ENCODE measurements at regions not wholly inside any gene's neighbourhood (a gene's known extent, or its start where the extent isn't known, plus 50 kb on each side); places are given as distances from the start of the nearest gene placed in this dataset.

GRCh38 chr4:19783667-19784223 is 468.0 kb upstream of the SLIT2 start:
- no peaks in the 10 kb centered on the region for H3K9me3 ChIP-seq
- no peaks in the 10 kb centered on the region for H3K36me3 ChIP-seq (replicated peaks)
- in situ Hi-C loops (cut with MboI; ENCODE audit: low sequenced_read_pairs): no loop called here
- no peaks in the 10 kb centered on the region for H3K4me1 ChIP-seq
- DNase-seq (ENCODE audit: low spot score in 2 of 2): no peak
- H3K4me3 ChIP-seq: no peak overlapping the region
- no peaks in the 10 kb centered on the region for H3K27me3 ChIP-seq (ENCODE audit: low read depth)

DNA sequence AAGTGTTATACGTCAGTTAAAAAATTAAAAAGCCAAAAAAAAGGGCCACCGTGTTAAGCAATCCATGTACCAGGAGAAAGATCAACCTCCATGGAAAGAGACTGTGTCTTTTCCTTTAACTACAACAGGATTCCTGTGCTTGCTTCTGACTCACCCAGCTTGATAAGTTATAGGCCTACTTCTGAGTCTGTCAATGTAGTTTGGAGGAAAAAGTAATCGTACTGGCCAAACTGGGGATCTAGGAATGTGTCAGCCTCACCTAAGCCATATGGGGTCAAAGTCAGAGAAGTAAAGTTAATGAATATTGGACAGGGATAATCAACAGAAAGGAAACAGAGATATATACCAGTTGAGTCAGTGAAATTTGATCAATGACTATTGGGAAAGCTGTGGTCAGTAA is 470.8 kb upstream of the SLIT2 start:
- Histone ChIP-seq H3K27me3 (ENCODE audit: low read depth) (no peaks in the 10 kb centered on the region), H3K36me3 (replicated peaks) (no peaks in the 10 kb centered on the region), H3K4me3 (no peak overlapping the region), H3K4me1 (no peaks in the 10 kb centered on the region), H3K9me3 (no peaks in the 10 kb centered on the region)
- no peak for DNase-seq (ENCODE audit: low spot score in 2 of 2)
- in situ Hi-C loops (cut with MboI; ENCODE audit: low sequenced_read_pairs): no loop called here

- in situ Hi-C loops (cut with MboI; ENCODE audit: low sequenced_read_pairs): no loop called here
- DNase-seq (ENCODE audit: low spot score in 2 of 2): no peak
- H3K4me1 ChIP-seq: no peaks in the 10 kb centered on the region
- no peaks in the 10 kb centered on the region for H3K36me3 ChIP-seq (replicated peaks)
- H3K4me3 ChIP-seq: no peak overlapping the region
- H3K9me3 ChIP-seq: no peaks in the 10 kb centered on the region
- no peaks in the 10 kb centered on the region for H3K27me3 ChIP-seq (ENCODE audit: low read depth)
These were observed 474.8 kb upstream of the SLIT2 start for GRCh38 chr4:19776929-19777328.

DNA sequence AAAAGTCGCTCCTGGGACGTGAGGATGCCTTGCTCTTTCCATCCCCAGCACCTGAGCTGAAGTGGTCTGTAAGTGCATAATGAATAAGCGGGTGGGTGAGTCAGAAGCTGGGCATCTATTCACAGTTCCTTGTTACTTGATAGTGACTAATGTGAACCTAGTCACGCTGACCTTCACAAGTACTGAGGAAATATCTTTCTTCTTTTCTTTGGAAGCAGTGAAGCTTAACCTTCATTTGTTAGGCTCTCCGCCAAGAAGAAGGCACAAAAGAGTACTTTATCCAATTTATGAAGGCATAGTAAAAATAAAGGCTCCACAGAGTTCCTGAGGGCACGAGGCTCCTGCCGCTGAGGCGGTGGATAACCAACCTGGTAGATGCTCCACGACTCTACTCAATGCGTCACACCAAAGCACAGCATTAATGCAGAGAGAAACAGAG is 475.7 kb upstream of the SLIT2 start:
- H3K36me3 ChIP-seq (replicated peaks): no peaks in the 10 kb centered on the region
- H3K9me3 ChIP-seq: no peaks in the 10 kb centered on the region
- no peak overlapping the region for H3K4me3 ChIP-seq
- no peaks in the 10 kb centered on the region for H3K4me1 ChIP-seq
- in situ Hi-C loops (cut with MboI; ENCODE audit: low sequenced_read_pairs): no loop called here
- no peaks in the 10 kb centered on the region for H3K27me3 ChIP-seq (ENCODE audit: low read depth)
- no peak for DNase-seq (ENCODE audit: low spot score in 2 of 2)

DNA sequence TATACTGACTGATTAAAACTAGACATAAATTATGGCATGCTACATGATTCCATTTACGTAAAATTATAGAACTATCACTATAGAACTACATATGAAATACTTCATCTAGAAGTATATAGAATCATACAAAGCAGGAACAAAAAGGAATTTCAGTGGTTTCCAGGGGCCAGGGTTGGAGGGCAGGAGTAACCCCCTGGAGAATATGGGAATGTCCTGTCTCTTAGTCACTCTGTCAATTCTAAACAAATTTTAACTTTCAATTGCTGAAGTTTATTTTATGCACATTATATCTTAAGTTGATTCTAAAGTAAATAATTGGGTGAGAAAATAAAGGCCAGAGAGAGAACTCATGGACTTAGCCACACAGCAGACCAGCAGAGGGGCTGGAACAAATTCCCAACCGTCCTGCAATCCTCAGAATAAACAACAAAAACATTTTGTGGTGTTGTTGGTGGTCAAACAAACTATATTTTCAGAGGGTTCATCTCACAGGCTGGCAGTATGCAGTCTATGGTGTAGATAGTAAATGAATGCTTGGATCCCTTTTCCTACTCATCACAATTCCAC is 476.9 kb upstream of the SLIT2 start:
- H3K27me3 ChIP-seq (ENCODE audit: low read depth): no peaks in the 10 kb centered on the region

DNA sequence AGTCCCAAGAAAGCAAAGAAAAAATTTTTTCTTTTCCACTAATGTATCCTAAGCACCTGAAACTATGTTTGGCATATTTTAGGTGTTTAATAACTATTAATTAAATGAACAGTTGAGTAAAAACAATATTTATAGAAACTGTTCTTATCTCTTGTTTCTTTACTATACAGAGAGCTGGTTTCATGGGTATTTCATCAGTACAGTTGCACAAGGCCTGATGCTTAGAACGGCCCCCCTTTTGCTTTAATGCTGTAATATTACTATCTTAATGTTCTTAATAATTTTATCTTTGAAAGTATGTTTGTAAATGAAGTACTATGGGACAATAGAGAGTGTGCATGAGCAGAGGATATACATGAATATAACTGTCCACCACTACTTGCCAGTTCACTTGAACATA is 479.1 kb upstream of the SLIT2 start:
- DNase-seq (ENCODE audit: low spot score in 2 of 2): no peak
- Histone ChIP-seq H3K9me3 (no peaks in the 10 kb centered on the region), H3K27me3 (ENCODE audit: low read depth) (no peaks in the 10 kb centered on the region), H3K4me1 (no peaks in the 10 kb centered on the region), H3K4me3 (no peak overlapping the region), H3K36me3 (replicated peaks) (no peaks in the 10 kb centered on the region)
- in situ Hi-C loops (cut with MboI; ENCODE audit: low sequenced_read_pairs): no loop called here

More for the DNA sequence above, 476.9 kb upstream of the SLIT2 start:
- in situ Hi-C loops (cut with MboI; ENCODE audit: low sequenced_read_pairs): no loop called here
- H3K4me1 ChIP-seq: no peaks in the 10 kb centered on the region
- H3K9me3 ChIP-seq: no peaks in the 10 kb centered on the region
- DNase-seq (ENCODE audit: low spot score in 2 of 2): no peak
- H3K36me3 ChIP-seq (replicated peaks): no peaks in the 10 kb centered on the region
- no peak overlapping the region for H3K4me3 ChIP-seq

GRCh38 chr4:19756661-19757060 is 495.0 kb upstream of the SLIT2 start:
- no peak for DNase-seq (ENCODE audit: low spot score in 2 of 2)
- Histone ChIP-seq H3K27me3 (ENCODE audit: low read depth) (no peaks in the 10 kb centered on the region), H3K36me3 (replicated peaks) (no peaks in the 10 kb centered on the region), H3K9me3 (no peaks in the 10 kb centered on the region), H3K4me1 (no peaks in the 10 kb centered on the region), H3K4me3 (no peak overlapping the region)
- in situ Hi-C loops (cut with MboI; ENCODE audit: low sequenced_read_pairs): no loop called here

- no peaks in the 10 kb centered on the region for H3K36me3 ChIP-seq (replicated peaks)
- no peak overlapping the region for H3K4me3 ChIP-seq
- no peaks in the 10 kb centered on the region for H3K27me3 ChIP-seq (ENCODE audit: low read depth)
- DNase-seq (ENCODE audit: low spot score in 2 of 2): no peak
- no peaks in the 10 kb centered on the region for H3K9me3 ChIP-seq
- in situ Hi-C loops (cut with MboI; ENCODE audit: low sequenced_read_pairs): no loop called here
- no peaks in the 10 kb centered on the region for H3K4me1 ChIP-seq
These were observed 499.1 kb upstream of the SLIT2 start for GRCh38 chr4:19752599-19752998.

- DNase-seq (ENCODE audit: low spot score in 2 of 2): no peak
- H3K36me3 ChIP-seq (replicated peaks): no peaks in the 10 kb centered on the region
- no peak overlapping the region for H3K4me3 ChIP-seq
- in situ Hi-C loops (cut with MboI; ENCODE audit: low sequenced_read_pairs): no loop called here
- H3K9me3 ChIP-seq: no peaks in the 10 kb centered on the region
- no peaks in the 10 kb centered on the region for H3K27me3 ChIP-seq (ENCODE audit: low read depth)
- H3K4me1 ChIP-seq: no peaks in the 10 kb centered on the region
These were observed 502.9 kb upstream of the SLIT2 start for GRCh38 chr4:19748519-19749479.

DNA sequence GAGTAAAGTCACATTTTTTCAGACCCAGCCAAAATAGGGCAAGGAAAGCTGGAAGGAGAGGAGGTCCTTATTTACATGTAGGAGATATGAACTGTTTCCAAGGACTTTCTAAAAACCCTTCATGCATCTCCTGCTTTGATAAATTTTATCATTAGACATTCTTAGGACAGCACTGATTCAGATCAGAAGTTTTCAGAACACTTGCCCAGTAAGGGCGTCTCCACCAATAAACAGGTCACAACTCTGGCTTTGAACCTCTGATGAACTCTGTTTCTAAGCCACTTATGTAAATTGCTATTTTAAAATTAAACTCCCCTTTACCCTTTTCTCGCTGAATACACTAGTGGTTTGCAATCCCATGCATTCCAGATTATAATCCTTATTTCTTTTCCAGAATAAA is 505.3 kb upstream of the SLIT2 start:
- Histone ChIP-seq H3K27me3 (ENCODE audit: low read depth) (no peaks in the 10 kb centered on the region), H3K4me1 (no peaks in the 10 kb centered on the region), H3K9me3 (no peaks in the 10 kb centered on the region), H3K36me3 (replicated peaks) (no peaks in the 10 kb centered on the region), H3K4me3 (no peak overlapping the region)
- in situ Hi-C loops (cut with MboI; ENCODE audit: low sequenced_read_pairs): no loop called here
- DNase-seq (ENCODE audit: low spot score in 2 of 2): no peak

DNA sequence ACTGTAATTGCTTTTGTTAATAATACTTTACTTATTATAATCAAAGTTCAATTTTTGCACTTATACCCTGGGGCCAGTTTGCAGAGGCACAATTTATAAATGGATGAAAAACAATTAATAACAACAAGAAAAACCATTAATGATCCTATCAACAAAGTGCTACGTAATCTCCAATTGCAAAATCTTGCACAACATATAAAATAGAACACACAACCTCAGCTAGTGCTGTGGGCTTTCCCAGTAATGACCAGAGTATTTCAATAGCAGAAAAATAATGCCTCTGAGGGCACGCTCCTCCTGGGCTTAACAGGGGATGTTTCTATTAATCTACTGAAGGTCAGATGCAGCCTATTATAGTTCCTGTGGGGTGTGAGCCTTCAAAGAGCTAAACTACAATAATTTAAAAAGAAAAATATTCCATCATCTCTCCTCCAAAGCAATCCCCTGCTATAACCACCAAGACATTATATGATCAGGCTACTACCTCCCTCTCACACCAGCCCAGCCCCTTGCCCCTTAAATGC is 508.5 kb upstream of the SLIT2 start:
- Histone ChIP-seq H3K9me3 (no peaks in the 10 kb centered on the region), H3K36me3 (replicated peaks) (no peaks in the 10 kb centered on the region), H3K4me1 (no peaks in the 10 kb centered on the region), H3K4me3 (no peak overlapping the region), H3K27me3 (ENCODE audit: low read depth) (no peaks in the 10 kb centered on the region)
- in situ Hi-C loops (cut with MboI; ENCODE audit: low sequenced_read_pairs): no loop called here
- DNase-seq (ENCODE audit: low spot score in 2 of 2): no peak

DNA sequence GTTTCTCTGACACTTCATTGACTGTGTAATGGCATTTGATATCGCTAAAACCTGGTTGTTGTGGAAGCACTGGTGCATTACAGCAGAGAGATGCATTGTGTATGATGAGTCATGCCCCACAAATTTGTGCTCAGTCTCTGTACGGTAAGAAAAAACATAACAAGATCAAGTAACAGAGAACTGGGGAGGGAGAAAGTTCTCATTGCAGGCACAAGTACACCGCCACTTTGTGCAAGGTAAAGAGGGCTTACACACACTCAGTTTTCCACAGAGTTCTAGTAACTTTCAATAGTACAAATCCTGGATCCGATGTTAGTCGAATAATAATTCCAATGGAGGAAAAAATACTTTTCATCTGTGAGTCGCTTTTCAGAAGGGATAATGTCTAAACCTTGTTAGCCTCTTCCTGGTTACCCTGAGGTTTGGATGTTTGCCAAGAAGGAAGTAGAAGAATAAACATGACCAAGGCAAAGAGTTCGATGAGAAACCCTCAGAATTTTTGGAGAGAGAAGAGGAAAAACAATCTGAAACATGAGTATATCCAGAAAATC is 512.5 kb upstream of the SLIT2 start:
- no peaks in the 10 kb centered on the region for H3K9me3 ChIP-seq
- H3K4me3 ChIP-seq: no peak overlapping the region
- no peaks in the 10 kb centered on the region for H3K27me3 ChIP-seq (ENCODE audit: low read depth)
- in situ Hi-C loops (cut with MboI; ENCODE audit: low sequenced_read_pairs): no loop called here
- DNase-seq (ENCODE audit: low spot score in 2 of 2): no peak
- H3K36me3 ChIP-seq (replicated peaks): no peaks in the 10 kb centered on the region
- no peaks in the 10 kb centered on the region for H3K4me1 ChIP-seq

DNA sequence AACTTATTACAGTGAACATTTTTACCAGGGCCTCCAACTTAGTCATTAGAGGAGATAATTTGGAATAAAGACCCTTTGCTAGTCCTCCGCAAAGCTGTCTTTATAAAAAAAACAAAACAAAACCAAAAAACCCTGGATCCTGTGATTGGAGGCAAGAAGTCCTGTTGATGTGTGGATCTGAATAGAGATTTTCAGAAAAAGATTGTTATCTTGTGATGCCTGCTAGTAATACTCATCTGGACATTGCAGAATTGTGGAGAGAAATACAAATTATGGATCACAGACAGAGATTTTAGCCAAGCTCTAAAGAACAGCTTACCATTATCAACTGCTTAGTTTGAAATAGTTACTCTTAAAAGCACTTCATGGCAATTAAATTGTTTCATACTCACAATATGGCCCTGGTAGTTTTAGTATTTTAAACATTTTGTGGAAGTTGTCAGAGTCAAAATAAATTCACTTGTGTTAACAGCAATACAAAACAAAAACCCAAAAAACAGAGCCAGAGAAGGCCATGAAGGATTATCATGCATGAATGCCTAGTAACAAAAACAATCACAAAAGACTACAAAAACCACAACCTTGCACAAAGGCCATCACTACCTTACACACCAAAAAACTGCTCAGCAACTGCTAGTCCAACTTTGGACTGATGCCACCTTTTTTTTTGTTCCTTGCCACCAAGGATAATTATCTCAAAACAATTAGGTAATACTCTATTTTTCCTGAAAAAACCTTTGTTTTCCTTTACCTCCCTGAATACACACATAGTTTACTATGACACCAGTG is 514.5 kb upstream of the SLIT2 start:
- no peak overlapping the region for H3K4me3 ChIP-seq
- in situ Hi-C loops (cut with MboI; ENCODE audit: low sequenced_read_pairs): no loop called here
- H3K27me3 ChIP-seq (ENCODE audit: low read depth): no peaks in the 10 kb centered on the region
- H3K4me1 ChIP-seq: no peaks in the 10 kb centered on the region
- no peaks in the 10 kb centered on the region for H3K36me3 ChIP-seq (replicated peaks)
- DNase-seq (ENCODE audit: low spot score in 2 of 2): no peak
- H3K9me3 ChIP-seq: no peaks in the 10 kb centered on the region
